ENCODE measurements at regions not wholly inside any gene's neighbourhood (a gene's known extent, or its start where the extent isn't known, plus 50 kb on each side); places are given as distances from the start of the nearest gene placed in this dataset.
"Not testable (repeated sequence)": the region's sequence is repeated elsewhere in the genome, so short reads cannot be mapped to it uniquely, and the experiment has no call there.

DNA sequence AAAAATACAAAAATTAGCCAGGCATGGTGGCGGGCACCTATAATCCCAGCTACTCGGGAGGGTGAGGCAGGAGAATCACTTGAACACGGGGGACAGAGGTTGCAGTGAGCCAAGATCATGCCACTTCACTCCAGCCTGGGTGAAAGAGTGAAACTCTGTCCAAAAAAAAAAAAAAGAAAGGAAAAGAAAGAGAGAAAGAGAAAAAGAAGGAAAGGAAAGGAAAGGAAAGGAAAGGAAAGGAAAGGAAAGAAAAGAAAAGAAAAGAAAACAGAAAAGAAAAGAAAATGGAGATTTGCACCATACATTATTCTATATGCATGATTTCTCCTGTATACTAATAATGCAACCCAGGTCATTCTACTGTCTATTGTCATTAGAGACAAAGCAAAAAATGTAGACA lies 421.5 kb downstream of the PCDH19 start:
- H3K4me3 ChIP-seq; intact Hi-C loops (cut with DNase I); H3K9me3 ChIP-seq; H3K36me3 ChIP-seq; H3K27ac ChIP-seq; H3K27me3 ChIP-seq; H3K4me1 ChIP-seq; DNase-seq (ENCODE audit: low spot score in 2 of 2): not testable (repeated sequence)

GRCh38 chrX:99973572-99974226 lies 436.4 kb downstream of the PCDH19 start:
- no peak overlapping the region for H3K4me3 ChIP-seq
- TF ChIP-seq, protein P1, sequence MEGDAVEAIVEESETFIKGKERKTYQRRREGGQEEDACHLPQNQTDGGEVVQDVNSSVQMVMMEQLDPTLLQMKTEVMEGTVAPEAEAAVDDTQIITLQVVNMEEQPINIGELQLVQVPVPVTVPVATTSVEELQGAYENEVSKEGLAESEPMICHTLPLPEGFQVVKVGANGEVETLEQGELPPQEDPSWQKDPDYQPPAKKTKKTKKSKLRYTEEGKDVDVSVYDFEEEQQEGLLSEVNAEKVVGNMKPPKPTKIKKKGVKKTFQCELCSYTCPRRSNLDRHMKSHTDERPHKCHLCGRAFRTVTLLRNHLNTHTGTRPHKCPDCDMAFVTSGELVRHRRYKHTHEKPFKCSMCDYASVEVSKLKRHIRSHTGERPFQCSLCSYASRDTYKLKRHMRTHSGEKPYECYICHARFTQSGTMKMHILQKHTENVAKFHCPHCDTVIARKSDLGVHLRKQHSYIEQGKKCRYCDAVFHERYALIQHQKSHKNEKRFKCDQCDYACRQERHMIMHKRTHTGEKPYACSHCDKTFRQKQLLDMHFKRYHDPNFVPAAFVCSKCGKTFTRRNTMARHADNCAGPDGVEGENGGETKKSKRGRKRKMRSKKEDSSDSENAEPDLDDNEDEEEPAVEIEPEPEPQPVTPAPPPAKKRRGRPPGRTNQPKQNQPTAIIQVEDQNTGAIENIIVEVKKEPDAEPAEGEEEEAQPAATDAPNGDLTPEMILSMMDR (IDR thresholded peaks at IDR 0.05), result no peak
- no peak for DNase-seq (ENCODE audit: low spot score in 2 of 2)
- no peak overlapping the region for H3K27ac ChIP-seq
- no peaks in the 10 kb centered on the region for H3K36me3 ChIP-seq
- no peaks in the 10 kb centered on the region for H3K4me1 ChIP-seq
- H3K27me3 ChIP-seq, result no peaks in the 10 kb centered on the region
- intact Hi-C loops (cut with DNase I), result no loop called here
- no peaks in the 10 kb centered on the region for H3K9me3 ChIP-seq

GRCh38 chrX:99939883-99940232 lies 470.2 kb downstream of the PCDH19 start:
- no peaks in the 10 kb centered on the region for H3K36me3 ChIP-seq
- intact Hi-C loops (cut with DNase I), result no loop called here
- no peaks in the 10 kb centered on the region for H3K4me1 ChIP-seq
- no peaks in the 10 kb centered on the region for H3K9me3 ChIP-seq
- H3K4me3 ChIP-seq, result no peak overlapping the region
- TF ChIP-seq, protein P1 (IDR thresholded peaks at IDR 0.05), result no peak
- H3K27me3 ChIP-seq, result no peaks in the 10 kb centered on the region
- DNase-seq (ENCODE audit: low spot score in 2 of 2), result no peak
- H3K27ac ChIP-seq, result no peak overlapping the region

- H3K4me3 ChIP-seq; DNase-seq (ENCODE audit: low spot score in 2 of 2); H3K36me3 ChIP-seq; intact Hi-C loops (cut with DNase I); H3K27me3 ChIP-seq; H3K9me3 ChIP-seq; H3K4me1 ChIP-seq; H3K27ac ChIP-seq: not testable (repeated sequence)
Observed at GRCh38 chrX:99939206-99939882, 470.7 kb downstream of the PCDH19 start.

GRCh38 chrX:99938464-99938863 lies 471.6 kb downstream of the PCDH19 start:
- no peaks in the 10 kb centered on the region for H3K9me3 ChIP-seq
- H3K4me1 ChIP-seq, result no peaks in the 10 kb centered on the region
- intact Hi-C loops (cut with DNase I), result no loop called here
- DNase-seq (ENCODE audit: low spot score in 2 of 2), result no peak
- TF ChIP-seq, protein P1 (IDR thresholded peaks at IDR 0.05), result no peak
- no peaks in the 10 kb centered on the region for H3K27me3 ChIP-seq
- no peak overlapping the region for H3K27ac ChIP-seq
- no peak overlapping the region for H3K4me3 ChIP-seq
- no peaks in the 10 kb centered on the region for H3K36me3 ChIP-seq

- TF ChIP-seq, protein P1 (IDR thresholded peaks at IDR 0.05), result no peak
- intact Hi-C loops (cut with DNase I), result no loop called here
- Histone ChIP-seq H3K9me3 (no peaks in the 10 kb centered on the region), H3K36me3 (no peaks in the 10 kb centered on the region), H3K27me3 (no peaks in the 10 kb centered on the region), H3K4me1 (no peaks in the 10 kb centered on the region), H3K4me3 (no peak overlapping the region), H3K27ac (no peak overlapping the region)
- DNase-seq (ENCODE audit: low spot score in 2 of 2), result no peak
Observed at GRCh38 chrX:99933865-99934264, 476.2 kb downstream of the PCDH19 start.

All from ascending aorta (tissue), 2 donors.